K562 (cell line): ENCODE measurements at regions not wholly inside any gene's neighbourhood (a gene's known extent, or its start where the extent isn't known, plus 50 kb on each side); places are given as distances from the start of the nearest gene placed in this dataset.

Source experiments
- ATAC-seq: fragments of 200-7000 bp; cut with Tn5 transposase; 3 replicates; pipeline ENCODE4 v1.9.1; 2020; ENCODE audit warnings: moderate library complexity
- BruUV-seq: library from RNA; stranded (reverse); fragments of 400-500 nt; replicated peaks from 2 replicates; lab custom pipeline; 2021; lab: Mats Ljungman, UMichigan
- CTCF ChIA-PET: fragments of 300-600 bp; formaldehyde crosslinking; extraction: SDS; loops from one replicate; lab custom pipeline; 2021; ENCODE audit warnings: low intra/inter-chr PET ratio; lab: Yijun Ruan, JAX
- POLR2A ChIA-PET: fragments of 300-600, 350-650 bp; sonication (Branson Sonifier 250); formaldehyde crosslinking; extraction: SDS; loops from one replicate; lab custom pipeline; 2021; ENCODE audit warnings: antibody characterized with exemption, inconsistent platforms; lab: Yijun Ruan, JAX
- DNase-seq, 4 experiments: peaks; one replicate each; pipeline versions ENCODE4 v3.0.0 to v3.0.0-alpha.2; 2011 to 2018; ENCODE audit warnings: low spot score in 3 of 4, mixed read lengths in 3 of 4; ENCODE audit errors: extremely low read depth in 1 of 4
- FAIRE-seq: peaks from 2 replicates; lab custom pipeline; 2011; peaks lifted over from hg19 to GRCh38; lab: Jason Lieb, UNC
- H2AFZ ChIP-seq: 2 replicates; pipeline ENCODE4 v1.6.0; 2011; ENCODE audit warnings: low read depth, low read length, control low read depth, inconsistent platforms
- H3K27ac ChIP-seq: fragments of 200-600 bp; 3 replicates; pipeline ENCODE4 v1.8.0; 2011; ENCODE audit warnings: low read depth, mild to moderate bottlenecking, control low read depth, inconsistent platforms, low read length, moderate library complexity, mixed read lengths; ENCODE audit errors: extremely low read depth
- H3K27me3 ChIP-seq, 2 experiments: fragments of 300-600 bp in 1 of 2; 2 replicates in 1 of 2; 3 replicates in 1 of 2; pipeline versions ENCODE4 v1.6.0 to v1.8.0; 2011; ENCODE audit warnings: inconsistent platforms in 2 of 2, low read length in 2 of 2, mild to moderate bottlenecking in 1 of 2, mixed read lengths in 1 of 2, moderate library complexity in 1 of 2; ENCODE audit not compliant: control insufficient read depth in 2 of 2, insufficient read depth in 2 of 2
- H3K36me3 ChIP-seq: fragments of 300-600 bp; 3 replicates; pipeline ENCODE4 v1.8.0; 2011; ENCODE audit warnings: mild to moderate bottlenecking, low read length, inconsistent platforms; ENCODE audit not compliant: control insufficient read depth, insufficient read depth
- H3K4me1 ChIP-seq, 2 experiments: fragments of 200-600 bp in 1 of 2; replicated peaks in 1 of 2; 2 replicates in 1 of 2; 3 replicates in 1 of 2; pipeline versions ENCODE4 v1.5.1 to v1.8.0; 2011; ENCODE audit warnings: inconsistent platforms in 2 of 2, low read length in 2 of 2, mild to moderate bottlenecking in 1 of 2, mixed read lengths in 1 of 2, moderate library complexity in 1 of 2; ENCODE audit not compliant: control insufficient read depth in 2 of 2, insufficient read depth in 2 of 2
- H3K4me2 ChIP-seq: 2 replicates; pipeline ENCODE4 v1.6.1; 2011; ENCODE audit warnings: low read length, control low read depth, inconsistent platforms, mixed read lengths; ENCODE audit not compliant: insufficient read depth
- H3K4me3 ChIP-seq: fragments of 200-600 bp; sonication (generic), shearing (Covaris generic); 2 replicates; pipeline ENCODE4 v1.5.1; 2016; ENCODE audit warnings: control low read depth, inconsistent platforms
- H3K79me2 ChIP-seq: fragments of 200-600 bp; 3 replicates; pipeline ENCODE4 v1.8.0; 2011; ENCODE audit warnings: low read length, inconsistent platforms; ENCODE audit not compliant: control insufficient read depth, insufficient read depth
- H3K9ac ChIP-seq, 2 experiments: 2 replicates each; pipeline versions ENCODE4 v1.6.0 to v1.6.1; 2011; ENCODE audit warnings: low read depth in 2 of 2, low read length in 2 of 2, control low read depth in 1 of 2, inconsistent platforms in 1 of 2, mild to moderate bottlenecking in 1 of 2, mixed read lengths in 1 of 2; ENCODE audit not compliant: insufficient read depth in 1 of 2
- H3K9me1 ChIP-seq: one replicate; pipeline ENCODE4 v1.6.0; 2011; ENCODE audit warnings: inconsistent platforms, mild to moderate bottlenecking, low read length, moderate library complexity; ENCODE audit not compliant: control insufficient read depth, insufficient read depth
- H3K9me3 ChIP-seq: replicated peaks from 2 replicates; pipeline ENCODE4 v1.5.1; 2011; ENCODE audit warnings: low read depth, low read length, inconsistent platforms; ENCODE audit not compliant: control insufficient read depth, insufficient read depth
- H4K20me1 ChIP-seq: replicated peaks from 2 replicates; pipeline ENCODE4 v1.6.1; 2011; ENCODE audit warnings: low read length, inconsistent platforms, mixed read lengths; ENCODE audit not compliant: control insufficient read depth, insufficient read depth
- BMI1 ChIP-seq: fragments of 150-350 bp; IDR thresholded peaks from 2 replicates; pipeline ENCODE4 v1.6.1; 2014; ENCODE audit warnings: low read length
- BRF1 ChIP-seq: IDR thresholded peaks from 3 replicates; pipeline ENCODE4 v1.6.1; 2011; ENCODE audit warnings: borderline replicate concordance, mild to moderate bottlenecking; ENCODE audit not compliant: insufficient read length; ENCODE audit errors: extremely low read depth
- EHMT2 ChIP-seq: fragments of 450-650 bp; IDR thresholded peaks from 2 replicates; pipeline ENCODE4 v1.6.1; 2018; ENCODE audit warnings: antibody characterized with exemption
- FOXK1 ChIP-seq: sonication (generic); formaldehyde crosslinking; IDR thresholded peaks from 2 replicates; pipeline ENCODE4 v1.8.0; 2022; ENCODE audit warnings: missing genetic modification reagents, mild to moderate bottlenecking, borderline replicate concordance
- FOXP4 ChIP-seq: sonication (generic); formaldehyde crosslinking; IDR thresholded peaks from 2 replicates; pipeline ENCODE4 v1.8.0; 2022; ENCODE audit warnings: mild to moderate bottlenecking, missing genetic modification reagents, borderline replicate concordance
- HDAC3 ChIP-seq: fragments of 450-650 bp; IDR thresholded peaks from 2 replicates; pipeline ENCODE4 v1.6.1; 2018; ENCODE audit warnings: borderline replicate concordance, mild to moderate bottlenecking, moderate library complexity; ENCODE audit not compliant: partially characterized antibody
- KDM4B ChIP-seq, 2 experiments: fragments of 450-650 bp in 1 of 2; sonication (generic) in 1 of 2; IDR thresholded peaks; 2 replicates each; pipeline ENCODE4 v1.6.1; 2016 to 2017; ENCODE audit warnings: borderline replicate concordance in 2 of 2, antibody characterized with exemption in 1 of 2, low read depth in 1 of 2, mild to moderate bottlenecking in 1 of 2
- MCM3 ChIP-seq: fragments of 450-650 bp; IDR thresholded peaks from 2 replicates; pipeline ENCODE4 v1.6.1; 2016
- NR2F6 ChIP-seq: fragments of 450-650 bp; formaldehyde crosslinking; IDR thresholded peaks from 2 replicates; pipeline ENCODE4 v1.4.0; 2020; ENCODE audit warnings: mild to moderate bottlenecking
- PHF21A ChIP-seq: fragments of 450-650 bp; IDR thresholded peaks from 2 replicates; pipeline ENCODE4 v1.6.1; 2017; ENCODE audit warnings: low read depth, borderline replicate concordance
- PRMT5 ChIP-seq: sonication (generic); formaldehyde crosslinking; IDR thresholded peaks from 2 replicates; pipeline ENCODE4 v1.5.0; 2020; ENCODE audit warnings: missing genetic modification reagents
- PTBP1 ChIP-seq: fragments of 200-400 bp; formaldehyde crosslinking; IDR thresholded peaks from 2 replicates; pipeline ENCODE4 v1.6.1; 2017; ENCODE audit warnings: low read depth, low read length
- RBBP5 ChIP-seq: fragments of 200-600 bp; sonication (generic); IDR thresholded peaks from 2 replicates; pipeline ENCODE4 v1.6.1; 2012; ENCODE audit warnings: borderline replicate concordance, mild to moderate bottlenecking, low read length, control low read depth, inconsistent platforms; ENCODE audit not compliant: insufficient read depth, poor library complexity, severe bottlenecking
- RCOR1 ChIP-seq, 2 experiments: IDR thresholded peaks; 2 replicates each; pipeline ENCODE4 v1.6.1; 2012; ENCODE audit warnings: low read depth in 2 of 2, low read length in 2 of 2, borderline replicate concordance in 1 of 2, improper control_type of control experiment in 1 of 2
- SFPQ ChIP-seq: fragments of 200-400 bp; formaldehyde crosslinking; IDR thresholded peaks from 2 replicates; pipeline ENCODE4 v1.6.1; 2017; ENCODE audit warnings: mild to moderate bottlenecking, low read depth, low read length, moderate library complexity
- STAT5A ChIP-seq: IDR thresholded peaks from 2 replicates; pipeline ENCODE4 v1.6.1; 2012; ENCODE audit warnings: low read length, inconsistent platforms, borderline replicate concordance
- TCF3 ChIP-seq: sonication (generic); formaldehyde crosslinking; IDR thresholded peaks from 2 replicates; pipeline ENCODE4 v1.4.0; 2020; ENCODE audit warnings: mild to moderate bottlenecking, missing genetic modification reagents
- TRIM28 ChIP-seq: fragments of 450-650 bp; IDR thresholded peaks from 2 replicates; pipeline ENCODE4 v1.6.1; 2017
- ZFP91 ChIP-seq: sonication (generic); formaldehyde crosslinking; IDR thresholded peaks from 2 replicates; pipeline ENCODE4 v1.8.0; 2022; ENCODE audit warnings: mild to moderate bottlenecking, missing genetic modification reagents
- ZNF174 ChIP-seq: fragments of 250-450 bp; sonication (Bioruptor Pico); IDR thresholded peaks from 2 replicates; pipeline ENCODE4 v1.4.0; 2020; ENCODE audit warnings: mild to moderate bottlenecking
- WGBS: fragments of 100-300 bp; shearing (Covaris generic); methylation state at CpG from one replicate; pipeline ENCODE4 v1.1.6; 2016; ENCODE audit warnings: low coverage, mixed read lengths; ENCODE audit not compliant: insufficient coverage; ENCODE audit errors: missing lambda C conversion rate; 5-methylcytosine and 5-hydroxymethylcytosine counted together
- in situ Hi-C: fragments of 300-500 bp; cut with MboI; formaldehyde crosslinking; loops from 4 replicates; pipeline ENCODE4 v1.15.0; 2018; ENCODE audit warnings: inconsistent platforms, mixed read lengths
- intact Hi-C: fragments of 100-400 bp; cut with micrococcal nuclease; formaldehyde crosslinking; loops from 2 replicates; pipeline ENCODE4 v1.14.2; 2022

GRCh38 chr5:54669845-54670244 lies 152.3 kb downstream of the SNX18 start:
- no peak overlapping the region for H2AFZ ChIP-seq
- no peak for DNase-seq
- no peak overlapping the region for H3K4me2 ChIP-seq
- H3K9me3 ChIP-seq, result no peaks in the 10 kb centered on the region
- no peaks in the 10 kb centered on the region for H3K36me3 ChIP-seq
- in situ Hi-C loops, result no loop called here
- intact Hi-C loops, result no loop called here
- H3K4me3 ChIP-seq, result no peak overlapping the region
- no peak overlapping the region for H3K9ac ChIP-seq
- TF ChIP-seq FOXP4 (CRISPR knock-in tag) (no peak), TCF3 (no peak), RCOR1 (IDR thresholded peaks at IDR 0.05; ENCODE audit: borderline replicate concordance in 1 of 2, low read depth in 2 of 2, low read length in 2 of 2) (no peak), TRIM28 (no peak), SFPQ (no peak), NR2F6 (CRISPR knock-in tag) (no peak), EHMT2 (no peak), PTBP1 (no peak), MCM3 (no peak), KDM4B (IDR thresholded peaks at IDR 0.05; ENCODE audit: borderline replicate concordance in 2 of 2, low read depth in 1 of 2) (no peak), FOXK1 (CRISPR knock-in tag) (no peak), BMI1 (no peak), RBBP5 (no peak), PHF21A (no peak), ZNF174 (CRISPR knock-in tag) (no peak), ZFP91 (CRISPR knock-in tag) (no peak), PRMT5 (CRISPR knock-in tag) (no peak), STAT5A (no peak), HDAC3 (no peak), BRF1 (no peak)
- TF ChIP-seq, all 486 proteins: peak for 0
- no peaks in the 10 kb centered on the region for H4K20me1 ChIP-seq
- WGBS, result 0% methylated on average over 1 of the region's 1 CpG
- CTCF ChIA-PET, result no interaction called here
- peaks cover 2 to 5% of the 10 kb centered on the region in 2 experiments; a peak in 3 of 5 replicates for H3K27me3 ChIP-seq
- no peak for FAIRE-seq
- H3K9me1 ChIP-seq, result no peaks in the 10 kb centered on the region
- no peak overlapping the region for H3K27ac ChIP-seq
- no peak for ATAC-seq
- BruUV-seq, result no TSS peak
- POLR2A ChIA-PET, result no interaction called here
- H3K4me1 ChIP-seq, result no peaks in the 10 kb centered on the region
- no peaks in the 10 kb centered on the region for H3K79me2 ChIP-seq
